C1 segment of cervical spinal cord (tissue), 14 donors: ENCODE measurements at regions not wholly inside any gene's neighbourhood (a gene's known extent, or its start where the extent isn't known, plus 50 kb on each side); places are given as distances from the start of the nearest gene placed in this dataset.

Source experiments
- DNase-seq, 14 donors: peaks; one replicate each; lab custom pipeline; 2025; lab: John Stamatoyannopoulos, UW

- no peak for DNase-seq
Measured at GRCh38 chr4:171759274-171759673, 53.9 kb upstream of the GALNTL6 start.

GRCh38 chr4:171751538-171751937 is 61.7 kb upstream of the GALNTL6 start:
- DNase-seq: no peak

- no peak for DNase-seq
Measured at GRCh38 chr4:171746418-171746817, 66.8 kb upstream of the GALNTL6 start.

- DNase-seq: no peak
Measured at GRCh38 chr4:171742436-171742835, 70.8 kb upstream of the GALNTL6 start.

GRCh38 chr4:171727185-171727584 is 86.0 kb upstream of the GALNTL6 start:
- no peak for DNase-seq

- no peak for DNase-seq
Measured at GRCh38 chr4:171721937-171722336, 91.3 kb upstream of the GALNTL6 start.

GRCh38 chr4:171719691-171720090 is 93.5 kb upstream of the GALNTL6 start:
- DNase-seq: no peak

GRCh38 chr4:171718665-171719064 is 94.5 kb upstream of the GALNTL6 start:
- no peak for DNase-seq

GRCh38 chr4:171718069-171718468 is 95.1 kb upstream of the GALNTL6 start:
- DNase-seq: no peak

- DNase-seq: no peak
Measured at GRCh38 chr4:171717231-171717741, 95.9 kb upstream of the GALNTL6 start.

- no peak for DNase-seq
Measured at GRCh38 chr4:171715973-171716372, 97.2 kb upstream of the GALNTL6 start.

- no peak for DNase-seq
Measured at GRCh38 chr4:171714791-171715454, 98.3 kb upstream of the GALNTL6 start.

GRCh38 chr4:171710743-171711142 is 102.5 kb upstream of the GALNTL6 start:
- DNase-seq: no peak

GRCh38 chr4:171676555-171677215 is 136.5 kb upstream of the GALNTL6 start:
- DNase-seq: no peak

GRCh38 chr4:171674781-171675180 is 138.4 kb upstream of the GALNTL6 start:
- no peak for DNase-seq

- DNase-seq: no peak
Measured at GRCh38 chr4:171668403-171668802, 144.8 kb upstream of the GALNTL6 start.

- DNase-seq: no peak
Measured at GRCh38 chr4:171667906-171668305, 145.3 kb upstream of the GALNTL6 start.

GRCh38 chr4:171651071-171651470 is 162.1 kb upstream of the GALNTL6 start:
- DNase-seq: no peak

GRCh38 chr4:171650543-171650942 is 162.7 kb upstream of the GALNTL6 start:
- no peak for DNase-seq

GRCh38 chr4:171648926-171649325 is 164.3 kb upstream of the GALNTL6 start:
- DNase-seq: no peak

- no peak for DNase-seq
Measured at GRCh38 chr4:171646984-171647383, 166.2 kb upstream of the GALNTL6 start.

- no peak for DNase-seq
Measured at GRCh38 chr4:171644430-171645057, 168.7 kb upstream of the GALNTL6 start.

GRCh38 chr4:171639540-171639939 is 173.7 kb upstream of the GALNTL6 start:
- no peak for DNase-seq
